Upper lobe of left lung (tissue), 4 donors: ENCODE measurements at regions not wholly inside any gene's neighbourhood (a gene's known extent, or its start where the extent isn't known, plus 50 kb on each side); places are given as distances from the start of the nearest gene placed in this dataset.

Source experiments
- CTCF ChIP-seq, 6 experiments: fragments of 450-650 bp in 4 of 6; fragments of 200-600 bp in 2 of 6; sonication (generic) in 2 of 6; IDR thresholded peaks; one replicate each; pipeline ENCODE4 v1.5.1; 2016 to 2019; ENCODE audit warnings: antibody characterized with exemption in 6 of 6
- EP300 ChIP-seq, 4 donors: sonication (generic); formaldehyde crosslinking; IDR thresholded peaks; one replicate each; pipeline ENCODE4 v1.5.1; 2017; ENCODE audit warnings: antibody characterized with exemption in 4 of 4, control low read depth in 2 of 4
- POLR2A ChIP-seq, 4 donors: fragments of 450-650 bp; IDR thresholded peaks; one replicate each; pipeline ENCODE4 v1.5.1; 2016 to 2017; ENCODE audit warnings: antibody characterized with exemption in 4 of 4, mild to moderate bottlenecking in 2 of 4
- POLR2AphosphoS5 ChIP-seq, 2 donors: sonication (generic); formaldehyde crosslinking; IDR thresholded peaks; one replicate each; pipeline ENCODE4 v1.5.1; 2017; ENCODE audit warnings: antibody characterized with exemption in 2 of 2

- TF ChIP-seq POLR2AphosphoS5 (IDR thresholded peaks at IDR 0.05) (no peak), CTCF (IDR thresholded peaks at IDR 0.05) (no peak), POLR2A (IDR thresholded peaks at IDR 0.05) (no peak), EP300 (IDR thresholded peaks at IDR 0.05) (no peak)
These were observed 469.3 kb downstream of the SPATA31D1 start for GRCh38 chr9:82457891-82458290.
